HG03432 (cell line): ENCODE measurements at regions not wholly inside any gene's neighbourhood (a gene's known extent, or its start where the extent isn't known, plus 50 kb on each side); places are given as distances from the start of the nearest gene placed in this dataset.
"Not testable (repeated sequence)": the region's sequence is repeated elsewhere in the genome, so short reads cannot be mapped to it uniquely, and the experiment has no call there.

Source experiments
- ATAC-seq: cut with Tn5 transposase; IDR thresholded peaks from one replicate; pipeline ENCODE4 v1.9.1; 2021; ENCODE audit warnings: mild to moderate bottlenecking, moderate library complexity; ENCODE audit not compliant: unreplicated experiment

GRCh38 chr2:38148501-38148900 is 72.5 kb upstream of the CYP1B1 start:
- no peak for ATAC-seq

- ATAC-seq = no peak
These were observed 71.6 kb upstream of the CYP1B1 start for GRCh38 chr2:38147333-38148121.

GRCh38 chr2:38146907-38147307 is 71.0 kb upstream of the CYP1B1 start:
- peak; percentile 95 for ATAC-seq

GRCh38 chr2:38146275-38146906 is 70.4 kb upstream of the CYP1B1 start:
- ATAC-seq = peak; percentile 70

GRCh38 chr2:38145236-38145635 is 69.3 kb upstream of the CYP1B1 start:
- ATAC-seq = no peak

GRCh38 chr2:38142627-38143026 is 66.7 kb upstream of the CYP1B1 start:
- no peak for ATAC-seq

- ATAC-seq = no peak
These were observed 65.5 kb upstream of the CYP1B1 start for GRCh38 chr2:38141501-38141900.

GRCh38 chr2:38138996-38139395 is 63.0 kb upstream of the CYP1B1 start:
- no peak for ATAC-seq

- ATAC-seq = no peak
These were observed 62.5 kb upstream of the CYP1B1 start for GRCh38 chr2:38138419-38138818.

- ATAC-seq = not testable (repeated sequence)
These were observed 62.0 kb upstream of the CYP1B1 start for GRCh38 chr2:38137958-38138357.

GRCh38 chr2:38131676-38132075 is 55.7 kb upstream of the CYP1B1 start:
- ATAC-seq = no peak

GRCh38 chr2:38130876-38131275 is 54.9 kb upstream of the CYP1B1 start:
- ATAC-seq = no peak

- no peak for ATAC-seq
These were observed 54.0 kb upstream of the CYP1B1 start for GRCh38 chr2:38129987-38130386.

- no peak for ATAC-seq
These were observed 53.5 kb upstream of the CYP1B1 start for GRCh38 chr2:38129481-38129880.

- ATAC-seq = peak; percentile 60
These were observed 52.7 kb upstream of the CYP1B1 start for GRCh38 chr2:38128653-38129052.

GRCh38 chr2:38127277-38127676 is 51.3 kb upstream of the CYP1B1 start:
- ATAC-seq = no peak

GRCh38 chr2:38125842-38126241 is 49.9 kb upstream of the CYP1B1 start:
- ATAC-seq = no peak
